GM19043 (cell line): ENCODE measurements at regions not wholly inside any gene's neighbourhood (a gene's known extent, or its start where the extent isn't known, plus 50 kb on each side); places are given as distances from the start of the nearest gene placed in this dataset.

Experiments used
- ATAC-seq: cut with Tn5 transposase; IDR thresholded peaks from one replicate; pipeline ENCODE4 v1.9.1; 2021; ENCODE audit warnings: low read depth; ENCODE audit not compliant: unreplicated experiment

DNA sequence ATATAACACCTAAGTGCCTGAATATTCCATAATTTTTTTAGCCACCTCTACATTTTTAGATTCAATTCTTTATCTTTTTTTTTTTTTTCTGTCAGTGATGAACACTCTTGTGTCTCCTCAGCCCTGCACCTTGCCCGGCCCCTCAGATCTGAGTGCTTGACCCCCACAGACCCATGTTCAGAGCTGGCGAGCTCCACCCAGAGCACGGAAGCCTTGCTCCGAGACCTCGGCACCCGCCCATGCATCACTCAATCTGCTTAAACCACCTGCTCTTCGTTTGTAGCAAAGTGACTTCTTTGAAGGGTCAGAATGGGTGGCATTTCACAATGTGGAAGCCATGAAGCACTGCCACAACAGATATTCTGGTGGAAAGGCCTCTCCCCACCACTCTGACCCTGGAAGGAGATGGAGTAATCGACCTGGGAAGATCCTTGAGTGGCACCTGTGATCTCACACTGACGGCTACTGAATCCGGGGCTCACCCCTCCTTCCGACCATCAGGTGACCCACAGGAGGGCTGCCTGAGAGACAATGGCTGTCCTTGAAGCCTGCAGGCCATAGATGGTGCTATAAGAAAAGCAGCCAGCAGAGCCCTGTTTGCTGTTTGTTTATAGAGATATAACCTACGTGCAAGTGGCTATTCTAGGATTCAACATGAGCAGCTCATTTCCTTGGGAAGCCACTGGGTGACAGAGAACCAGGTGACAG lies 261.1 kb upstream of the IRX4 start:
- ATAC-seq, result no peak

GRCh38 chr5:2143088-2143487 lies 260.4 kb upstream of the IRX4 start:
- ATAC-seq, result no peak

DNA sequence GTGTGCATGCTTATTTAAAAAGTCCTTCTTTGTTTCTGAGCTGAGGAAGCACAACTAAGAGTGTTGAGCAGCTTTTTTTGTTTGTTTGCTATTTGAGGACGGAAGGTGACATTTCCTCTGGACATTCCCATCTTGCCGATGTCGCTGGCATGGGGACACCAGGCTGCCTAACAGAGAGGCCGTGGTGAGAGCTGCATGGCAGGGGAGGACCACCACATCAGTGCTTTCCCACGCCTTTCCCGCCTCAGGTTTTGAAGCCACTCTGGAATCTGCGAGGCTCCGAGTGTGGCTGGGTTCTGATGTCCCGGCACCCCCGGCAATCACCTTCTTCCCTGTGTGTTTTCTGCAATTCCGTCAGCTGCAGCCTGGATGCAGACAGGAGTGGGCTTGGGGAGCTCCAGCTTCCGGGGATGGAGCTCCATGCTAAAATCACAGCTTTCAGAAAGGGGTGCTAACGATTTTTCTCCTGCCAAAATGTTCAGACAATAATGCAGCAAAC lies 259.8 kb upstream of the IRX4 start:
- ATAC-seq, result no peak

DNA sequence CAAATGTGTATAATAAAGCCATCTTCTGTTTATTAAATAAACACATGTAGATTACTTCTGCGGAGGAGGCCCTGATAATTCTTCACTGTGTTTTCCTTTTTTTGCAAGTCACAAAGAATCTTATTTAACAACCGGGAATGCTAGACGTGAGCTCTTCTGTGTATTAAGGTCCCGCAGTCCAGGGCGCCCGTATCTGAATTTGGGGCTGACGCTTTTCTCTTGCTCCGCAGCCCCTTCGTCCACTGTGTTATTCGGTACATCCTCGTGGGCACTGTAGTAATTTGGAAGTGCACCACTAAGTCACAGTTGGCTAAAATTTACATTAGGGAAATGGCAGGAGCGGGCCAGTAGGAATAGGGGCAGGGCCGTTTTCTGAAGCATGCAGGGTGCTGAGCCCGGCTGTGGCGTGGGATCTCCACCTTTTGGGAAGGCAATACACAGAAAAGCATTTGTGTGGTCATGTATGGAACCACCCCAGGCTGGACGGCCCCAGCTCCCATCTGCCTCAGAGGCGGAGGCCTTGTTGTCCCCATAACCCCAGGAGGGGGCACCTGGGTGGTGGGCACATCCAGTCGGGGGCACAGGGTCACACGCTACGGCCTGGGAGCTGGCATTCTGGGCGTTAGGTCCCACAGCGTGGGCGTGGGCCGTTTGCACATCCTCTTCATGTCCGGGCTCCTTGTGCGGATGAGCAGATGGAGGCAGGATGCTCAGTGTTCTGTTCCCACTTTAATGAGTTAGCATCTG lies 258.7 kb upstream of the IRX4 start:
- no peak for ATAC-seq

DNA sequence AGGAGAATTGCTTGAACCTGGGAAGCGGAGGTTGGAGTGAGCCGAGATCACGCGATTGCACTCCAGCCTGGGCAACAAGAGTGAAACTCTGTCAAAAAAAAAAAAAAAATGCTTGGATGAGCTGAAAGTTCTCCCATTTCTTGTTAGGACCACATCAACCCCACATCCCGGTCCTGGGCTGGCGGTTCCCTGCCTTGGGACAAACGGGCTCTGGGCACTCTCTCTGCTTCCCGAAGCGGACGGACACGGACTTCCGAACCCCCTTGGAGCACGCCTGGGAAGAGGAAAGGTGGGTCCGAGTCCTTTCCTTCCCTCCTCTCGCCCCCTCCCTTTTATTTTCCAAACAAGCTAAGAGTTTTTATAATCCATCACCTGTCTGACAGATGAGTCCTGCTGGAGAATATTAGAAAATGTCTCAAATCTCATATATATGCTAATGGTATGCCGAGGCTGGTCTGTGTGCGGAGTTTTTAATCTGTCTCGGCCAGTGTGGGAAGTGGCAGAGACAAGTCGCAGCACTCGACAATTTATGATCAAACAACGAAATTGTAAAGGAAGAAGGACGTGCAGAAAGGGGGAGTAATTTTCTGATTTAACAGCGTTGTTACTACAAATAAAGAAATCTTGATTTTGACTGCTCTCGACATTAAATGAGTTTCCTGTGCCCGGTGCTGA lies 257.9 kb upstream of the IRX4 start:
- ATAC-seq, result no peak

GRCh38 chr5:2139478-2139877 lies 256.8 kb upstream of the IRX4 start:
- ATAC-seq, result no peak

- no peak for ATAC-seq
Observed at GRCh38 chr5:2138896-2139295, 256.2 kb upstream of the IRX4 start.

GRCh38 chr5:2137444-2138050 lies 254.8 kb upstream of the IRX4 start:
- ATAC-seq, result no peak

GRCh38 chr5:2136728-2137333 lies 254.1 kb upstream of the IRX4 start:
- no peak for ATAC-seq

- ATAC-seq, result no peak
Observed at GRCh38 chr5:2135833-2136232, 253.1 kb upstream of the IRX4 start.

- no peak for ATAC-seq
Observed at GRCh38 chr5:2135354-2135753, 252.6 kb upstream of the IRX4 start.

GRCh38 chr5:2134543-2135292 lies 252.0 kb upstream of the IRX4 start:
- ATAC-seq, result no peak

DNA sequence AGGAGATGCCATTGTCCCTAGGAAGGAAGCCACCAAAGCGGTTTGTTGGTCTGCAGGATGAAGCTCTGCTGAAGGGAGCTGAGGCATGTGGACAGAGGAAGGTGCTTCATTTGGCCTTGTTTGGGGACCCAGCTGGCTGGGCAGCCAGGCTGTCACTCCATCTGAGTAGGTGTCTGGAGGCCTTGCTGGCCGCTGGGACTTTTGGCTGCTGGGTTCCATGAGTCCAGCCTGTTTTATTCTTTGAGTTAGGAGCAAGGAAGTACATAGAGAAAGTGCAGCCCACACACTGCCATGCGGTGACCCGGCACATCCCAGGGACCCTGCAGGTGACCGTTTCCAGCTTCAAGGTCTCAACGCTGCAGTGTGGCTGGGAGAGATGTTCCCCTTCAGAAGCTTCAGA lies 251.2 kb upstream of the IRX4 start:
- no peak for ATAC-seq

DNA sequence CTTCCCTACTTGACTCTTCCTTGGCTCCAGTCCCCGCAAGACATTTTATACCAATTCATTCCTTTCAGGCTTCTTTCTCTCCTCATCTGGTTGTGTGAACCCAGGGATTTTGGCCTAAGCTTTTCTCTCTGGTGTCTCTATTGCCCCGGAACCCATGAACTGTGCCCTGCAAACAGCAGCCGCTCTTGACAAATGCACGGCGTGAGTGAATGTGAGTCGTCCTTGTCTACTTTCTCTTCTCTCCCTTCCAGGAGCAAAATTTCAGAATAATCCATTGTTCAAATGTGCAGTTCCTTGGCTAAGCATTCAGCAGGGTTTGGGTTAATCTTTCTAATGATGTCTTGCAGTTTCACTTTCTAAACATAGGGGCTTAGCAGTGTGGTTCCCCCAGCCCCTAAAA lies 250.4 kb upstream of the IRX4 start:
- no peak for ATAC-seq

DNA sequence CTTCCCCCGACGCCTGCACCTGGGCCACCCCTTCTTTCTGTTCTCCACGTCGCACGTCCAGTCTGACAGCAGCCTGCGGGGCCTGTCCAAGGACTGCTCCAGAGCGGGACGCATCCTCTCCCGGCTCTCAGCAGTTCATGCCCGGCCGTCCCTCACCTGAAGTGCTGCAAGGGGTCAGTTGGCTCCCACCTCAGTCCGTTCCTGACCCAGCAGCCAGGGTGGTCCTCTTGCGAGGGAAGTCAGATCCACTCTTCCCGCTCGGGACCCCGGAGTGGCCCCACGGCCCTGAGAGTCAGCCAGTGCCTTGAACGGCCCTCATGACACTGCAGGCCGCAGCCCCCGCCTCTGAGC lies 249.7 kb upstream of the IRX4 start:
- no peak for ATAC-seq

DNA sequence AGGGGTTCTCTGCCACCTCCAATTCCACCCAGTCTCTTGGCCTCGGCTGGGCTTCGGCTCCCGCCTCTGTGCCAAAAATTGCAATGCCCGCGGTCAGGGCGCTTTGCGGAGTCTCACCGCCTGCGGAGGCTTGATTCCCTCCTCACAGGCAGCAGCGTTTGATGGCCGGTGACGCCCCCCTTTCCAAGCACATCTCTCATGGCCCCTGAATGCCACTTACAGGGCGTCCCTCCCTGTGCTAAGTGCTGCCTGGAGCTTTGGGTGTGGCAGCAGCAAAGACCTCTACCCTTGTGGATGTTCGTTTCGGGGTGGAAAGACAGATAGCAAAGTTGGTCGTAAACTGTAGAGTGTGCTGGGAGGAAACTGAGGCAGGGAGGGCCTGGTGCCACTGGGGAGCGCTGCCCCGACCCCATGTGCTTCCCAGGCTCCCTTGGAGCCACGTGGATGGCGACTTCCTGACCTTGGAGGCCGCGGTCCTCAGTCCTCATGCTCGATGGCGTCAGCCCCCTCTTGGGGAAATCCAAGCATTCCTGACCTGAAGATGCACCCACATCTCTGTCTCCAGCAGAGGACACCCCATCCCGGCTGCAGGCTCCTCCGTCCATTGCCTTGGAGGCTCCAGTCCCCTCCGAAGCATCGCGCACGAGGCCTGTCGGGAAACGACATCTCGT lies 249.2 kb upstream of the IRX4 start:
- ATAC-seq, result no peak

DNA sequence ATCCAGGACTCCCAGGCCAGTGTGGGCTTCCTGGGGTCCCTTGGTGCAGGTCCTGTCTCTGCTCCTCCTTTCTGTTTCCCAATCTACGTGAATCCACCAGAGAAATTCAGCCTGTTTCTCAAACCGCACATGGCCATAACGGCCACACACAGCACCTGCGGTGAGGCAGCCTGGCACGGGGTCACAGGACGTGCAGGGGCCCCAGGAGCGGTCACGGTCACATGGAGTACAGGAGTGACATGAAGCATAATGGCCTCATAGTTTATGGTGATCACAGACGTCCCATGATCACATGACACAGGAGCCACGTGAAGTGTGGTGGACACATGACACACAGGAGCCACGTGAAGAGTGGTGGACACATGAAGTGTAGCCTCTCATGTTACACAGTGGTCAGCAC lies 248.5 kb upstream of the IRX4 start:
- no peak for ATAC-seq

GRCh38 chr5:2130361-2130760 lies 247.6 kb upstream of the IRX4 start:
- no peak for ATAC-seq

GRCh38 chr5:2129568-2130272 lies 247.0 kb upstream of the IRX4 start:
- no peak for ATAC-seq
